K562 (cell line): ENCODE measurements at regions not wholly inside any gene's neighbourhood (a gene's known extent, or its start where the extent isn't known, plus 50 kb on each side); places are given as distances from the start of the nearest gene placed in this dataset.

Source experiments
- ATAC-seq: fragments of 200-7000 bp; cut with Tn5 transposase; 3 replicates; pipeline ENCODE4 v1.9.1; 2020; ENCODE audit warnings: moderate library complexity
- BruUV-seq: library from RNA; stranded (reverse); fragments of 400-500 nt; replicated peaks from 2 replicates; lab custom pipeline; 2021; lab: Mats Ljungman, UMichigan
- CTCF ChIA-PET: fragments of 300-600 bp; formaldehyde crosslinking; extraction: SDS; loops from one replicate; lab custom pipeline; 2021; ENCODE audit warnings: low intra/inter-chr PET ratio; lab: Yijun Ruan, JAX
- POLR2A ChIA-PET: fragments of 300-600, 350-650 bp; sonication (Branson Sonifier 250); formaldehyde crosslinking; extraction: SDS; loops from one replicate; lab custom pipeline; 2021; ENCODE audit warnings: antibody characterized with exemption, inconsistent platforms; lab: Yijun Ruan, JAX
- DNase-seq, 4 experiments: peaks; one replicate each; pipeline versions ENCODE4 v3.0.0 to v3.0.0-alpha.2; 2011 to 2018; ENCODE audit warnings: low spot score in 3 of 4, mixed read lengths in 3 of 4; ENCODE audit errors: extremely low read depth in 1 of 4
- FAIRE-seq: peaks from 2 replicates; lab custom pipeline; 2011; peaks lifted over from hg19 to GRCh38; lab: Jason Lieb, UNC
- H2AFZ ChIP-seq: 2 replicates; pipeline ENCODE4 v1.6.0; 2011; ENCODE audit warnings: low read depth, low read length, control low read depth, inconsistent platforms
- H3K27ac ChIP-seq: fragments of 200-600 bp; 3 replicates; pipeline ENCODE4 v1.8.0; 2011; ENCODE audit warnings: low read depth, mild to moderate bottlenecking, control low read depth, inconsistent platforms, low read length, moderate library complexity, mixed read lengths; ENCODE audit errors: extremely low read depth
- H3K27me3 ChIP-seq, 2 experiments: fragments of 300-600 bp in 1 of 2; 2 replicates in 1 of 2; 3 replicates in 1 of 2; pipeline versions ENCODE4 v1.6.0 to v1.8.0; 2011; ENCODE audit warnings: inconsistent platforms in 2 of 2, low read length in 2 of 2, mild to moderate bottlenecking in 1 of 2, mixed read lengths in 1 of 2, moderate library complexity in 1 of 2; ENCODE audit not compliant: control insufficient read depth in 2 of 2, insufficient read depth in 2 of 2
- H3K36me3 ChIP-seq: fragments of 300-600 bp; 3 replicates; pipeline ENCODE4 v1.8.0; 2011; ENCODE audit warnings: mild to moderate bottlenecking, low read length, inconsistent platforms; ENCODE audit not compliant: control insufficient read depth, insufficient read depth
- H3K4me1 ChIP-seq, 2 experiments: fragments of 200-600 bp in 1 of 2; replicated peaks in 1 of 2; 2 replicates in 1 of 2; 3 replicates in 1 of 2; pipeline versions ENCODE4 v1.5.1 to v1.8.0; 2011; ENCODE audit warnings: inconsistent platforms in 2 of 2, low read length in 2 of 2, mild to moderate bottlenecking in 1 of 2, mixed read lengths in 1 of 2, moderate library complexity in 1 of 2; ENCODE audit not compliant: control insufficient read depth in 2 of 2, insufficient read depth in 2 of 2
- H3K4me2 ChIP-seq: 2 replicates; pipeline ENCODE4 v1.6.1; 2011; ENCODE audit warnings: low read length, control low read depth, inconsistent platforms, mixed read lengths; ENCODE audit not compliant: insufficient read depth
- H3K4me3 ChIP-seq: fragments of 200-600 bp; sonication (generic), shearing (Covaris generic); 2 replicates; pipeline ENCODE4 v1.5.1; 2016; ENCODE audit warnings: control low read depth, inconsistent platforms
- H3K79me2 ChIP-seq: fragments of 200-600 bp; 3 replicates; pipeline ENCODE4 v1.8.0; 2011; ENCODE audit warnings: low read length, inconsistent platforms; ENCODE audit not compliant: control insufficient read depth, insufficient read depth
- H3K9ac ChIP-seq, 2 experiments: 2 replicates each; pipeline versions ENCODE4 v1.6.0 to v1.6.1; 2011; ENCODE audit warnings: low read depth in 2 of 2, low read length in 2 of 2, control low read depth in 1 of 2, inconsistent platforms in 1 of 2, mild to moderate bottlenecking in 1 of 2, mixed read lengths in 1 of 2; ENCODE audit not compliant: insufficient read depth in 1 of 2
- H3K9me1 ChIP-seq: one replicate; pipeline ENCODE4 v1.6.0; 2011; ENCODE audit warnings: inconsistent platforms, mild to moderate bottlenecking, low read length, moderate library complexity; ENCODE audit not compliant: control insufficient read depth, insufficient read depth
- H3K9me3 ChIP-seq: replicated peaks from 2 replicates; pipeline ENCODE4 v1.5.1; 2011; ENCODE audit warnings: low read depth, low read length, inconsistent platforms; ENCODE audit not compliant: control insufficient read depth, insufficient read depth
- H4K20me1 ChIP-seq: replicated peaks from 2 replicates; pipeline ENCODE4 v1.6.1; 2011; ENCODE audit warnings: low read length, inconsistent platforms, mixed read lengths; ENCODE audit not compliant: control insufficient read depth, insufficient read depth
- ATF7 ChIP-seq: fragments of 450-650 bp; IDR thresholded peaks from 2 replicates; pipeline ENCODE4 v1.7.1; 2014; ENCODE audit warnings: mild to moderate bottlenecking, moderate library complexity
- ZNF316 ChIP-seq: fragments of 450-650 bp; IDR thresholded peaks from 2 replicates; pipeline ENCODE4 v1.6.1; 2016
- ZNF444 ChIP-seq: fragments of 250-450 bp; sonication (Bioruptor Pico); IDR thresholded peaks from 2 replicates; pipeline ENCODE4 v1.4.0; 2020; ENCODE audit warnings: mild to moderate bottlenecking, moderate library complexity
- ZNF584 ChIP-seq: fragments of 200-800 bp; sonication (Bioruptor generic); IDR thresholded peaks from 2 replicates; pipeline ENCODE4 v1.6.1; 2016; ENCODE audit warnings: low read depth, mild to moderate bottlenecking, missing genetic modification characterization, missing compliant biosample characterization
- WGBS: fragments of 100-300 bp; shearing (Covaris generic); methylation state at CpG from one replicate; pipeline ENCODE4 v1.1.6; 2016; ENCODE audit warnings: low coverage, mixed read lengths; ENCODE audit not compliant: insufficient coverage; ENCODE audit errors: missing lambda C conversion rate; 5-methylcytosine and 5-hydroxymethylcytosine counted together
- in situ Hi-C: fragments of 300-500 bp; cut with MboI; formaldehyde crosslinking; loops from 4 replicates; pipeline ENCODE4 v1.15.0; 2018; ENCODE audit warnings: inconsistent platforms, mixed read lengths
- intact Hi-C: fragments of 100-400 bp; cut with micrococcal nuclease; formaldehyde crosslinking; loops from 2 replicates; pipeline ENCODE4 v1.14.2; 2022

DNA sequence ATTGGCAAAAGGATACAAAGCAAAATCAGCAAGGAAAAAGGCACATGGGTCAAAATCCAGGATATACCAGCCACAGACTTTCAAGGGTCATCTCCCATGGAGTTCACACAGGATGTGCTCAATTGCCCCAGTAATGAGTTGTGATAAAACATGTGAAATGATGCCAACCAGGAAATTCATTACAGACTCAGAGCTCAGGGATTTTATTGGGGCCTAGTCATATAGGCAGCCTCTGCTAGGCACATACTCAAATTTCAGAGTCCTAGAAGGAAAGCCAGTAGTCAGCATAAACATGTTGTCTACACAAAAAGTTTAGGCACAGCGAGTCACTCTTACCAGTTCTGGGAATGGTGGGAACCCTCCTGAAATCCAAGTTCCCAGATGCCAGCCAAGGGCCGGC, 64.4 kb upstream of the OSBPL8 start:
- TF ChIP-seq ZNF316 (peak; percentile 20; the same call in 1 of the 2 replicates), ZNF444 (CRISPR knock-in tag) (no peak)
- no peak overlapping the region for H3K4me2 ChIP-seq
- no peak for FAIRE-seq
- POLR2A ChIA-PET, result no interaction called here
- no peak for ATAC-seq
- no peaks in the 10 kb centered on the region for H3K9me1 ChIP-seq
- BruUV-seq, result no TSS peak
- 36% methylated on average over 2 of the region's 2 CpGs for WGBS
- H3K79me2 ChIP-seq, result no peaks in the 10 kb centered on the region
- H3K36me3 ChIP-seq, result no peaks in the 10 kb centered on the region
- H3K27ac ChIP-seq, result no peak overlapping the region
- intact Hi-C loops, result loop anchor here (5.0 kb wide), 1 partner anchor 1303 kb away; no protein-coding TSS in a partner anchor
- no peak overlapping the region for H2AFZ ChIP-seq
- CTCF ChIA-PET, result no interaction called here
- in situ Hi-C loops, result loop anchor here (10.0 kb wide), 1 partner anchor 381 kb away; no protein-coding TSS in a partner anchor
- H3K4me3 ChIP-seq, result no peak overlapping the region
- no peaks in the 10 kb centered on the region for H4K20me1 ChIP-seq
- peaks cover 0 to 8% of the 10 kb centered on the region in 2 experiments; a peak in 2 of 5 replicates for H3K4me1 ChIP-seq
- no peak overlapping the region for H3K9ac ChIP-seq
- H3K27me3 ChIP-seq, result no peaks in the 10 kb centered on the region
- DNase-seq, result no peak
- no peaks in the 10 kb centered on the region for H3K9me3 ChIP-seq

DNA sequence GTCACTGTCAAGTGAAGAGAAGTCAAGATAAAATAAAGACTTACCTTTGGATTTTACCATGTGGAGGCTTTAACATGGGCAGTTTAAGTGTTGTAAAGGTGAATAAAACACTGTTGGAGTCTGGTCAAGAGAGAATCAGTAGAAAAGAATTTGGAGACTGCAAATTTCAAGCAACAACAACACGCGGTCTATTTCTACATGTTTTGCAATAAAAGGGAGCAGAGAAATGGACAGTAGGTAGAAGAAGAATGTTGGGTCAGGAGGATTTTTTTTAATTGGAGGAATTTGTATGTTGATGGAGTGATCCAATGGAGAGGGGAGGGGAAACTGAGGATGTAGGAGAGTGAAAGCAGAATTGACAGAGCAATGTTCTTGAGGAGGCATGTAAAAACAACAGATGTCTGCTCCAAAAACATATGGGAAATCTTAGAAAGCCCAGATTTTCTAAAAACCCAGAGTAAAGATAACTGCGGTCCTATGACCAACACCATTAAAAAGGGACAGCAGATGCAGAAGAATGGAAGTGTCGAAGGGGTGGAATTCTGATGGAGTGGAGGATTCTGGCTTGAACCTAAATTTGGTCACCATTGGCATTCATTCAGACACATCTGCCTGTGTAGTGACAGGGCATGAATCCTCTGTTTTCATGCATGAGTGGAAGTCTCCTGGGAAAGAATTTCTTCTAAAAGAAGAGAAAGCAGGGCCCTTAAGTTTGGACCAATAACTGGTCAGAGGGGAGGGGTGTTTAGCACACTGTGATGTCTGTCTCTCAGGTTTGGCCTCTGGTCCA, 68.0 kb upstream of the OSBPL8 start:
- no peak overlapping the region for H3K4me3 ChIP-seq
- CTCF ChIA-PET, result no interaction called here
- no peak overlapping the region for H3K9ac ChIP-seq
- intact Hi-C loops (no loop called here), in situ Hi-C loops (loop anchor here (10.0 kb wide), 1 partner anchor 377 kb away; no protein-coding TSS in a partner anchor)
- ATAC-seq (no peak), FAIRE-seq (no peak), DNase-seq (no peak)
- H4K20me1 ChIP-seq, result no peaks in the 10 kb centered on the region
- H3K36me3 ChIP-seq, result no peaks in the 10 kb centered on the region
- no peaks in the 10 kb centered on the region for H3K9me3 ChIP-seq
- H3K27me3 ChIP-seq, result no peaks in the 10 kb centered on the region
- BruUV-seq, result no TSS peak
- no peak overlapping the region for H2AFZ ChIP-seq
- POLR2A ChIA-PET, result interaction anchor here (1.1 kb wide), 1 partner anchor 16 kb away, joined by 4 read pairs; no protein-coding TSS in a partner anchor
- H3K79me2 ChIP-seq, result no peaks in the 10 kb centered on the region
- no peak overlapping the region for H3K4me2 ChIP-seq
- WGBS, result 45% methylated on average over 4 of the region's 4 CpGs
- no peaks in the 10 kb centered on the region for H3K9me1 ChIP-seq
- no peak overlapping the region for H3K27ac ChIP-seq
- TF ChIP-seq ZNF584 (CRISPR knock-in tag) (0 out of 2 replicates have a peak, but pooled peaks have one; percentile 12), ATF7 (no peak)
- peaks cover 0 to 9% of the 10 kb centered on the region in 2 experiments; a peak in 3 of 5 replicates for H3K4me1 ChIP-seq
